Activated CD8-positive, alpha-beta T cell treated with anti-CD3 and anti-CD28 coated beads for 36 hours (primary cell): ENCODE measurements at regions not wholly inside any gene's neighbourhood (a gene's known extent, or its start where the extent isn't known, plus 50 kb on each side); places are given as distances from the start of the nearest gene placed in this dataset.

Source experiments
- ATAC-seq: fragments of 200-7000 bp; cut with Tn5 transposase; one replicate; pipeline ENCODE4 v1.10.0; 2021; ENCODE audit warnings: mild to moderate bottlenecking, moderate library complexity
- CTCF ChIA-PET: fragments of 350-600 bp; sonication (Branson Sonifier 250); formaldehyde crosslinking; loops from one replicate; lab custom pipeline; 2021; ENCODE audit warnings: antibody characterized with exemption; lab: Charles Lee
- POLR2A ChIA-PET: fragments of 350-600 bp; sonication (Branson Sonifier 250); formaldehyde crosslinking; loops from one replicate; lab custom pipeline; 2021; ENCODE audit warnings: antibody characterized with exemption; lab: Charles Lee
- DNase-seq: peaks from one replicate; pipeline ENCODE4 v3.0.0-alpha.2; 2020
- H3K27ac Mint-ChIP-seq: one replicate; pipeline ENCODE4 v1.8.0; 2021; ENCODE audit warnings: mild to moderate bottlenecking, mixed read lengths
- H3K27me3 Mint-ChIP-seq: one replicate; pipeline ENCODE4 v1.8.0; 2021; ENCODE audit warnings: mixed read lengths
- H3K36me3 Mint-ChIP-seq: one replicate; pipeline ENCODE4 v1.8.0; 2021; ENCODE audit warnings: low read depth, mixed read lengths
- H3K4me1 Mint-ChIP-seq: one replicate; pipeline ENCODE4 v1.8.0; 2021; ENCODE audit warnings: low read depth, mixed read lengths
- H3K4me3 Mint-ChIP-seq: one replicate; pipeline ENCODE4 v1.8.0; 2021; ENCODE audit warnings: mild to moderate bottlenecking, moderate library complexity, mixed read lengths
- H3K9me3 Mint-ChIP-seq: one replicate; pipeline ENCODE4 v1.8.0; 2021; ENCODE audit warnings: mixed read lengths
- intact Hi-C: fragments of 100-400 bp; cut with micrococcal nuclease; formaldehyde crosslinking; loops from one replicate; pipeline ENCODE4 v1.10.0; 2022
- TF ChIP-seq, protein P1 (sequence below): fragments of 200-600 bp; IDR thresholded peaks from one replicate; pipeline ENCODE4 v1.8.0; 2022; ENCODE audit warnings: antibody characterized with exemption, mild to moderate bottlenecking

DNA sequence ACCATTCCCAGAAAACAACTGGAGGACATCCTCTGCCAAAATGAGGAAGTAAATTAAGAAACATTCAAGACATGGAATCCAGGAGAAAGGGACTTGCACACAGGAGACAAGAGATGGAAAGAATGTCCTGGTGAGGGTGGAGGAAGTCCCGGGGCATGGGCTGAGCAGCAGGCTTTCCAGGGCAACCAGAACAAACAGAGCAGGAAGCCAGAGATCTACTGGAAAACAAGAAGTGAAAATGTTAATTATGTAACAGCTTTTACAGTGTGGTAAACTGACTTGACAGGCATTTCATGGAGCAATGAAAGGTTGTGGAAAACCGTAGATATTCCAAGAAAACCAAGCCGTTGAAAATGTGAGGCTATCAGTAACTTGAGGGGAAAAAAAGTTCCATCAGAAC is 55.2 kb upstream of the ZNF746 start:
- Mint-ChIP-seq H3K9me3 (no peaks in the 10 kb centered on the region), H3K36me3 (peaks cover 44% of the 10 kb centered on the region), H3K4me1 (no peaks in the 10 kb centered on the region), H3K27me3 (no peaks in the 10 kb centered on the region), H3K27ac (no peak overlapping the region), H3K4me3 (no peak overlapping the region)
- intact Hi-C loops: no loop called here
- TF ChIP-seq, protein P1, sequence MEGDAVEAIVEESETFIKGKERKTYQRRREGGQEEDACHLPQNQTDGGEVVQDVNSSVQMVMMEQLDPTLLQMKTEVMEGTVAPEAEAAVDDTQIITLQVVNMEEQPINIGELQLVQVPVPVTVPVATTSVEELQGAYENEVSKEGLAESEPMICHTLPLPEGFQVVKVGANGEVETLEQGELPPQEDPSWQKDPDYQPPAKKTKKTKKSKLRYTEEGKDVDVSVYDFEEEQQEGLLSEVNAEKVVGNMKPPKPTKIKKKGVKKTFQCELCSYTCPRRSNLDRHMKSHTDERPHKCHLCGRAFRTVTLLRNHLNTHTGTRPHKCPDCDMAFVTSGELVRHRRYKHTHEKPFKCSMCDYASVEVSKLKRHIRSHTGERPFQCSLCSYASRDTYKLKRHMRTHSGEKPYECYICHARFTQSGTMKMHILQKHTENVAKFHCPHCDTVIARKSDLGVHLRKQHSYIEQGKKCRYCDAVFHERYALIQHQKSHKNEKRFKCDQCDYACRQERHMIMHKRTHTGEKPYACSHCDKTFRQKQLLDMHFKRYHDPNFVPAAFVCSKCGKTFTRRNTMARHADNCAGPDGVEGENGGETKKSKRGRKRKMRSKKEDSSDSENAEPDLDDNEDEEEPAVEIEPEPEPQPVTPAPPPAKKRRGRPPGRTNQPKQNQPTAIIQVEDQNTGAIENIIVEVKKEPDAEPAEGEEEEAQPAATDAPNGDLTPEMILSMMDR: no peak
- ATAC-seq (no peak), DNase-seq (no peak)
- ChIA-PET CTCF (no interaction called here), POLR2A (no interaction called here)
